Gastroesophageal sphincter (tissue), 4 donors: ENCODE measurements at regions not wholly inside any gene's neighbourhood (a gene's known extent, or its start where the extent isn't known, plus 50 kb on each side); places are given as distances from the start of the nearest gene placed in this dataset.

Experiments used
- ATAC-seq: fragments of 150-250 bp; one replicate; pipeline ENCODE4 v1.9.1; 2016; ENCODE audit warnings: mild to moderate bottlenecking, moderate library complexity
- H3K27ac ChIP-seq, 4 donors: fragments of 200-600 bp; sonication (generic) in 3 of 4; 1 replicate in 3 of 4; 2 replicates in 1 of 4; pipeline ENCODE4 v1.5.1; 2016 to 2019
- H3K27me3 ChIP-seq: fragments of 200-600 bp; sonication (generic); one replicate; pipeline ENCODE4 v1.5.1; 2019
- H3K36me3 ChIP-seq, 2 donors: fragments of 200-600 bp; sonication (generic); one replicate each; pipeline ENCODE4 v1.5.1; 2019; ENCODE audit warnings: control low read depth in 1 of 2
- H3K4me1 ChIP-seq, 3 donors: fragments of 200-600 bp; sonication (generic); 1 replicate in 2 of 3; 2 replicates in 1 of 3; pipeline ENCODE4 v1.5.1; 2016 to 2019; ENCODE audit warnings: control low read depth in 2 of 3
- H3K4me3 ChIP-seq, 2 donors: fragments of 200-600 bp; sonication (generic); one replicate each; pipeline ENCODE4 v1.5.1; 2019; ENCODE audit warnings: mild to moderate bottlenecking in 1 of 2, moderate library complexity in 1 of 2
- H3K9me3 ChIP-seq, 3 donors: fragments of 200-600 bp; sonication (generic); one replicate each; pipeline ENCODE4 v1.5.1; 2017 to 2019; ENCODE audit warnings: control low read depth in 2 of 3
- CTCF ChIP-seq, 4 experiments: fragments of 200-600 bp in 2 of 4; fragments of 450-650 bp in 2 of 4; sonication (generic) in 1 of 4; IDR thresholded peaks; one replicate each; pipeline ENCODE4 v1.5.1; 2017 to 2019; ENCODE audit warnings: antibody characterized with exemption in 4 of 4, mild to moderate bottlenecking in 2 of 4, moderate library complexity in 2 of 4
- EP300 ChIP-seq: sonication (generic); formaldehyde crosslinking; IDR thresholded peaks from one replicate; pipeline ENCODE4 v1.6.1; 2017; ENCODE audit warnings: antibody characterized with exemption, mild to moderate bottlenecking
- POLR2A ChIP-seq, 2 donors: fragments of 450-650 bp; IDR thresholded peaks; one replicate each; pipeline ENCODE4 v1.6.1; 2017; ENCODE audit warnings: antibody characterized with exemption in 2 of 2, mild to moderate bottlenecking in 2 of 2, moderate library complexity in 1 of 2
- POLR2AphosphoS5 ChIP-seq: sonication (generic); formaldehyde crosslinking; IDR thresholded peaks from one replicate; pipeline ENCODE4 v1.6.1; 2017; ENCODE audit warnings: antibody characterized with exemption
- WGBS, 2 donors: methylation state at CpG; one replicate each; pipeline ENCODE4 v1.1.5; 2018; ENCODE audit warnings: low coverage in 1 of 2; 5-methylcytosine and 5-hydroxymethylcytosine counted together

- H3K27ac ChIP-seq: no peak overlapping the region
- no peaks in the 10 kb centered on the region for H3K4me1 ChIP-seq
- no peaks in the 10 kb centered on the region for H3K9me3 ChIP-seq
- WGBS, 2 donors: 88 to 91% methylated on average over 1 of the region's 2 CpGs
- no peak for ATAC-seq
- TF ChIP-seq POLR2AphosphoS5 (no peak), EP300 (no peak), CTCF (IDR thresholded peaks at IDR 0.05) (no peak), POLR2A (IDR thresholded peaks at IDR 0.05) (no peak)
- no peak overlapping the region for H3K4me3 ChIP-seq
- no peaks in the 10 kb centered on the region for H3K36me3 ChIP-seq
- no peaks in the 10 kb centered on the region for H3K27me3 ChIP-seq
Observed at GRCh38 chr10:112047674-112048073, 135.9 kb downstream of the GPAM start.

- WGBS, 2 donors: 70% methylated on average over 5 of the region's 5 CpGs; no CpG with 5 or more reads in 1 of the 2 donors
- no peaks in the 10 kb centered on the region for H3K36me3 ChIP-seq
- no peak for ATAC-seq
Observed at GRCh38 chr10:112052166-112052565, 131.4 kb downstream of the GPAM start.

GRCh38 chr10:112053895-112054294 is 129.7 kb downstream of the GPAM start:
- no peaks in the 10 kb centered on the region for H3K27me3 ChIP-seq
- no peaks in the 10 kb centered on the region for H3K4me1 ChIP-seq
- 90% methylated on average over 1 of the region's 1 CpG; no CpG with 5 or more reads in 1 of the 2 donors for WGBS, 2 donors
- no peak overlapping the region for H3K4me3 ChIP-seq
- no peak for TF ChIP-seq CTCF (IDR thresholded peaks at IDR 0.05)
- TF ChIP-seq POLR2AphosphoS5: no peak
- TF ChIP-seq POLR2A (IDR thresholded peaks at IDR 0.05): no peak
- TF ChIP-seq EP300: no peak
- no peaks in the 10 kb centered on the region for H3K9me3 ChIP-seq
- H3K27ac ChIP-seq: no peak overlapping the region
- no peaks in the 10 kb centered on the region for H3K36me3 ChIP-seq
- ATAC-seq: no peak

More at GRCh38 chr10:112052166-112052565, 131.4 kb downstream of the GPAM start:
- no peak overlapping the region for H3K27ac ChIP-seq
- no peak overlapping the region for H3K4me3 ChIP-seq
- TF ChIP-seq POLR2AphosphoS5 (no peak), EP300 (no peak), POLR2A (IDR thresholded peaks at IDR 0.05) (no peak), CTCF (IDR thresholded peaks at IDR 0.05) (no peak)
- no peaks in the 10 kb centered on the region for H3K27me3 ChIP-seq
- no peaks in the 10 kb centered on the region for H3K4me1 ChIP-seq
- H3K9me3 ChIP-seq: no peaks in the 10 kb centered on the region

DNA sequence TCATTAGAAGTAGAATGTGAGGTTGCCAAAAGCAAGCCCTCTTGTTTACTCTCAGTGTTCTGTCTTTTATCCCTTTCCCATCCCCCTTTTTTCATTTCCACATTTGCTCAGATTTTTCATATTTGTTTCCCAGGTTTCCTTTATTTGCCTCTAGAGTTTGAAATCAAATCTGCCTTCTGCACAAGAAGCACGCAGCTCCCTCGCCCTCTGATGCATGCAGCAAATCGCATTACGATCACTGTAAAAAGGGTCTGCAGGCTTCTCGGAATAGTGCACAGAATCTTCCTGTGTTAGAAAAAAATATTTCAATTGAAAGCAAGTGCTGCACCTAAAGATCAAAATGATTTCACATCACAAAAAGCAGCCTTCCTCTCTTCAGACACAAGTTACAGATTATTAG is 129.0 kb downstream of the GPAM start:
- H3K36me3 ChIP-seq: no peaks in the 10 kb centered on the region
- ATAC-seq: no peak
- WGBS, 2 donors: 80 to 96% methylated on average over 1 to 5 of the region's 5 CpGs
- TF ChIP-seq POLR2A (IDR thresholded peaks at IDR 0.05) (no peak), EP300 (no peak), POLR2AphosphoS5 (no peak), CTCF (IDR thresholded peaks at IDR 0.05) (no peak)
- H3K9me3 ChIP-seq: no peaks in the 10 kb centered on the region
- H3K4me1 ChIP-seq: no peaks in the 10 kb centered on the region
- no peak overlapping the region for H3K27ac ChIP-seq
- no peak overlapping the region for H3K4me3 ChIP-seq
- H3K27me3 ChIP-seq: no peaks in the 10 kb centered on the region

DNA sequence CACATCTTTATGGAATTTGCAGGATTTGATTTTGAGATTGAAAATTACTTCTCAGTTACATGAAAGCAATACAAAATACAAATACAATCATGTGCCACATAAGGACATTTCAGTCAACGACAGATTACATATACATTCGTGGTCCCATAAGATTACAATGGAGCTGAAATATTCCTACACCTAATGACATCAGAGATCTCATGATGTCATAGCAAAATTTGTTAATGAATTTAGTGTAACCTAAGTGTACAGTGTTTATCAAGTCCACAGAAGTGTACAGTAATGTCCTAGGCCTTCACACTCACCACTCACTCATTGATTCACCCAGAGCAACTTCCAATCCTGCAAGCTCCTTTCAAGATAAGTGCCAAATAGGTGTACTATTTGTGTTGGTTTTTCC is 126.5 kb downstream of the GPAM start:
- no peaks in the 10 kb centered on the region for H3K36me3 ChIP-seq
- H3K27ac ChIP-seq: no peak overlapping the region
- no peak overlapping the region for H3K4me3 ChIP-seq
- H3K27me3 ChIP-seq: no peaks in the 10 kb centered on the region
- no peak for ATAC-seq
- no peaks in the 10 kb centered on the region for H3K9me3 ChIP-seq
- 79 to 95% methylated on average over 2 of the region's 2 CpGs for WGBS, 2 donors
- TF ChIP-seq CTCF (IDR thresholded peaks at IDR 0.05) (no peak), EP300 (no peak), POLR2A (IDR thresholded peaks at IDR 0.05) (no peak), POLR2AphosphoS5 (no peak)
- H3K4me1 ChIP-seq: no peaks in the 10 kb centered on the region
